Left lung (tissue), 4 donors: ENCODE measurements at regions not wholly inside any gene's neighbourhood (a gene's known extent, or its start where the extent isn't known, plus 50 kb on each side); places are given as distances from the start of the nearest gene placed in this dataset.

ENCODE experiments used
- ATAC-seq: fragments of 200-7000 bp; cut with Tn5 transposase; one replicate; pipeline ENCODE4 v1.9.1; 2020; ENCODE audit warnings: moderate library complexity
- DNase-seq, 4 donors: peaks; one replicate each; pipeline ENCODE4 v3.0.0-alpha.2; 2013 to 2020
- H3K27ac ChIP-seq, 2 donors: fragments of 200-600 bp; sonication (generic) in 1 of 2; one replicate each; pipeline versions ENCODE4 v1.5.0 to v1.8.0; 2020 to 2021
- H3K27me3 ChIP-seq, 2 donors: fragments of 200-600 bp; sonication (generic) in 1 of 2; one replicate each; pipeline versions ENCODE4 v1.5.0 to v1.8.0; 2020 to 2021
- H3K36me3 ChIP-seq, 2 donors: fragments of 200-600 bp; sonication (generic) in 1 of 2; one replicate each; pipeline versions ENCODE4 v1.5.0 to v1.8.0; 2020 to 2021
- H3K4me1 ChIP-seq, 2 donors: fragments of 200-600 bp; one replicate each; pipeline ENCODE4 v1.8.0; 2021
- H3K4me3 ChIP-seq, 2 donors: fragments of 200-600 bp; sonication (generic) in 1 of 2; one replicate each; pipeline versions ENCODE4 v1.5.0 to v1.8.0; 2020 to 2021; ENCODE audit warnings: mild to moderate bottlenecking in 1 of 2
- H3K9me3 ChIP-seq, 2 donors: fragments of 200-600 bp; sonication (generic) in 1 of 2; one replicate each; pipeline versions ENCODE4 v1.5.0 to v1.8.0; 2020 to 2021
- intact Hi-C, 2 donors: fragments of 100-400 bp; cut with DNase I; formaldehyde crosslinking; loops; one replicate each; pipeline versions ENCODE4 v1.11.2 to v1.14.2; 2022
- TF ChIP-seq, protein P1 (sequence below), 2 donors: fragments of 200-600 bp; sonication (generic) in 1 of 2; IDR thresholded peaks; one replicate each; pipeline versions ENCODE4 v1.5.0 to v1.8.0; 2021; ENCODE audit warnings: antibody characterized with exemption in 2 of 2
- donor health status: DM: no; HTN: yes; CAD: no.
- donor health status: DM: no; HTN: no; CAD: no.

GRCh38 chr5:117414926-117415325 is 840.3 kb upstream of the SEMA6A start:
- H3K9me3 ChIP-seq = no peaks in the 10 kb centered on the region
- no peaks in the 10 kb centered on the region for H3K36me3 ChIP-seq
- H3K4me1 ChIP-seq = no peaks in the 10 kb centered on the region
- H3K27me3 ChIP-seq = no peaks in the 10 kb centered on the region
- DNase-seq (no peak), ATAC-seq (no peak)
- TF ChIP-seq, protein P1, sequence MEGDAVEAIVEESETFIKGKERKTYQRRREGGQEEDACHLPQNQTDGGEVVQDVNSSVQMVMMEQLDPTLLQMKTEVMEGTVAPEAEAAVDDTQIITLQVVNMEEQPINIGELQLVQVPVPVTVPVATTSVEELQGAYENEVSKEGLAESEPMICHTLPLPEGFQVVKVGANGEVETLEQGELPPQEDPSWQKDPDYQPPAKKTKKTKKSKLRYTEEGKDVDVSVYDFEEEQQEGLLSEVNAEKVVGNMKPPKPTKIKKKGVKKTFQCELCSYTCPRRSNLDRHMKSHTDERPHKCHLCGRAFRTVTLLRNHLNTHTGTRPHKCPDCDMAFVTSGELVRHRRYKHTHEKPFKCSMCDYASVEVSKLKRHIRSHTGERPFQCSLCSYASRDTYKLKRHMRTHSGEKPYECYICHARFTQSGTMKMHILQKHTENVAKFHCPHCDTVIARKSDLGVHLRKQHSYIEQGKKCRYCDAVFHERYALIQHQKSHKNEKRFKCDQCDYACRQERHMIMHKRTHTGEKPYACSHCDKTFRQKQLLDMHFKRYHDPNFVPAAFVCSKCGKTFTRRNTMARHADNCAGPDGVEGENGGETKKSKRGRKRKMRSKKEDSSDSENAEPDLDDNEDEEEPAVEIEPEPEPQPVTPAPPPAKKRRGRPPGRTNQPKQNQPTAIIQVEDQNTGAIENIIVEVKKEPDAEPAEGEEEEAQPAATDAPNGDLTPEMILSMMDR (IDR thresholded peaks at IDR 0.05) = no peak
- intact Hi-C loops = no loop called here
- H3K4me3 ChIP-seq = no peak overlapping the region
- no peak overlapping the region for H3K27ac ChIP-seq

- TF ChIP-seq, protein P1 (IDR thresholded peaks at IDR 0.05) = no peak
- Histone ChIP-seq H3K27ac (no peak overlapping the region), H3K9me3 (peaks cover 0 to 2% of the 10 kb centered on the region in 2 donors), H3K36me3 (no peaks in the 10 kb centered on the region), H3K27me3 (no peaks in the 10 kb centered on the region), H3K4me1 (no peaks in the 10 kb centered on the region), H3K4me3 (no peak overlapping the region)
- intact Hi-C loops = no loop called here
- no peak for DNase-seq
- ATAC-seq = no peak
Observed at GRCh38 chr5:117411701-117412100, 837.1 kb upstream of the SEMA6A start.

GRCh38 chr5:117405197-117405596 is 830.6 kb upstream of the SEMA6A start:
- no peaks in the 10 kb centered on the region for H3K36me3 ChIP-seq
- peaks cover 0 to 2% of the 10 kb centered on the region in 2 donors for H3K9me3 ChIP-seq
- TF ChIP-seq, protein P1 (IDR thresholded peaks at IDR 0.05) = no peak
- DNase-seq (no peak), ATAC-seq (no peak)
- no peaks in the 10 kb centered on the region for H3K4me1 ChIP-seq
- no peak overlapping the region for H3K4me3 ChIP-seq
- no peaks in the 10 kb centered on the region for H3K27me3 ChIP-seq
- intact Hi-C loops = no loop called here
- no peak overlapping the region for H3K27ac ChIP-seq

DNA sequence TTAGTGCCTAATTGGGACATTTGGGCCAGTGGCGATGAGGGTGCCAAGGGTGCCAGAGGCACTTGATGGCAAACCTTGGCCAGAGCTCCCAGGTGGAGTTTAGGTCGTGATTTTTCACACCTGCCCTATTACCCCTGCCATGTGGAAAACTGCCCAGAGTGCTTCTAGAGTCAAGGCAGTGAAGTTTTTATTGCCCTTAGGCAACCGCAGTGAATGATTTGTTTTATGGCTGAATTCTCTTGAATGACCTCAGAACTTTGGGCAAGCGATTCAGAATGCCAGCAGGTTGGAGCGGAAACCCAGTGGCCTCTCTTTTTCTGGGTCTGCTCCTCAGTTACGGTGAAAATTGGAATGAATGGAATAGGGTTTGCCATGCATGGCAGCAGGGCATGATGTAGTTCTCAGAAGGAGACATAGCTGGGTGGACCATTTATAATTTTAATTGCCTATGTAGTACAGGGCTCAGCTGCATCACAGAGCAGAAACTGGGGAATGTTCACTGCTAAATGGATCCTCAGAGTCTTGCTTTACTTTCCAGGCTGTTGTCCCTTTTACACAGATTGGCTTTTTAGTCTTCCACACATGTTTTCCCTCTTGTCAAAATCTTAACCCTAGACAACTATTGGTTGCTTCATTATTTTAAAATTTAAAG is 820.0 kb upstream of the SEMA6A start:
- ATAC-seq (no peak), DNase-seq (no peak)
- H3K27me3 ChIP-seq = no peaks in the 10 kb centered on the region
- no peaks in the 10 kb centered on the region for H3K4me1 ChIP-seq
- no peak overlapping the region for H3K4me3 ChIP-seq
- intact Hi-C loops = no loop called here
- H3K36me3 ChIP-seq = no peaks in the 10 kb centered on the region
- H3K9me3 ChIP-seq = no peaks in the 10 kb centered on the region
- no peak overlapping the region for H3K27ac ChIP-seq
- TF ChIP-seq, protein P1 (IDR thresholded peaks at IDR 0.05) = no peak

GRCh38 chr5:117393125-117393524 is 818.5 kb upstream of the SEMA6A start:
- DNase-seq = no peak
- Histone ChIP-seq H3K9me3 (no peaks in the 10 kb centered on the region), H3K4me1 (no peaks in the 10 kb centered on the region), H3K27ac (no peak overlapping the region), H3K36me3 (no peaks in the 10 kb centered on the region), H3K27me3 (no peaks in the 10 kb centered on the region), H3K4me3 (no peak overlapping the region)
- no peak for ATAC-seq
- intact Hi-C loops = no loop called here
- TF ChIP-seq, protein P1 (IDR thresholded peaks at IDR 0.05) = no peak
